Mononuclear cell (primary cell): ENCODE measurements at regions not wholly inside any gene's neighbourhood (a gene's known extent, or its start where the extent isn't known, plus 50 kb on each side); places are given as distances from the start of the nearest gene placed in this dataset.
"Not testable (repeated sequence)": the region's sequence is repeated elsewhere in the genome, so short reads cannot be mapped to it uniquely, and the experiment has no call there.

ENCODE experiments used
- H3K27me3 ChIP-seq: 2 replicates; pipeline ENCODE4 v1.6.0; 2011; ENCODE audit warnings: low read length, control low read depth; ENCODE audit not compliant: insufficient read depth
- H3K4me1 ChIP-seq: 2 replicates; pipeline ENCODE4 v1.5.1; 2011; ENCODE audit warnings: mild to moderate bottlenecking, low read length, control low read depth; ENCODE audit not compliant: insufficient read depth
- H3K4me3 ChIP-seq: 2 replicates; pipeline ENCODE4 v1.5.1; 2011; ENCODE audit warnings: mild to moderate bottlenecking, low read length, moderate library complexity
- H3K9me3 ChIP-seq: 2 replicates; pipeline ENCODE4 v1.5.1; 2011; ENCODE audit warnings: low read depth, mild to moderate bottlenecking, control low read depth, low read length

GRCh38 chr7:17427924-17428323 is 129.5 kb downstream of the AHR start:
- H3K9me3 ChIP-seq, result peaks cover 8% of the 10 kb centered on the region
- H3K4me3 ChIP-seq, result no peak overlapping the region
- no peaks in the 10 kb centered on the region for H3K4me1 ChIP-seq
- no peaks in the 10 kb centered on the region for H3K27me3 ChIP-seq

GRCh38 chr7:17429579-17429978 is 131.1 kb downstream of the AHR start:
- H3K4me3 ChIP-seq, result no peak overlapping the region
- H3K9me3 ChIP-seq, result peaks cover 8% of the 10 kb centered on the region

GRCh38 chr7:17432793-17433192 is 134.3 kb downstream of the AHR start:
- H3K4me3 ChIP-seq, result no peak overlapping the region

More at GRCh38 chr7:17429579-17429978, 131.1 kb downstream of the AHR start:
- Histone ChIP-seq H3K4me1 (no peaks in the 10 kb centered on the region), H3K27me3 (no peaks in the 10 kb centered on the region)

GRCh38 chr7:17434191-17434590 is 135.7 kb downstream of the AHR start:
- Histone ChIP-seq H3K4me1 (no peaks in the 10 kb centered on the region), H3K27me3 (no peaks in the 10 kb centered on the region), H3K9me3 (no peaks in the 10 kb centered on the region), H3K4me3 (no peak overlapping the region)

More at GRCh38 chr7:17432793-17433192, 134.3 kb downstream of the AHR start:
- Histone ChIP-seq H3K27me3 (no peaks in the 10 kb centered on the region), H3K4me1 (no peaks in the 10 kb centered on the region), H3K9me3 (peaks cover 6% of the 10 kb centered on the region)

GRCh38 chr7:17434841-17435692 is 136.6 kb downstream of the AHR start:
- no peak overlapping the region for H3K4me3 ChIP-seq
- H3K9me3 ChIP-seq, result no peaks in the 10 kb centered on the region
- H3K27me3 ChIP-seq, result no peaks in the 10 kb centered on the region
- H3K4me1 ChIP-seq, result no peaks in the 10 kb centered on the region

DNA sequence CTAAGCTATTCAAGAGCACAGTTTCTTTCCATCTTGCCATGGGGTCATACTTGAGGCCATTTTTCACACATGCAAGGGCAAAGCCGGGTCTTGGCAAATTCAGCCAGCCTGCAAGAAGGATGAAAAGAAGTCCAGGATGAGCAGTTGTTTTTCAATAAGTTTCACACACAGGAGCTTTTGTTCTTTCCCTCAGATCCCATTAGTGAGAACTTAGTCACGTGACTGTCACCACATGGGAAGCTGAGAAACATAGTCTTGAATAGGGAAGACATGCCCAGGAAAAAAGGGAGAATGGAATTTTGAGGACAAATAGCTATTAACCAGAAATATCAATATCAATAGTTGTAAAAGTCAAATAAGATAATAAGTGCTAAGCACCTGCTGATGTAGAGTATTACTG is 137.7 kb downstream of the AHR start:
- Histone ChIP-seq H3K9me3 (no peaks in the 10 kb centered on the region), H3K27me3 (no peaks in the 10 kb centered on the region)

GRCh38 chr7:17437586-17437985 is 139.1 kb downstream of the AHR start:
- H3K4me1 ChIP-seq, result no peaks in the 10 kb centered on the region
- H3K4me3 ChIP-seq, result no peak overlapping the region
- no peaks in the 10 kb centered on the region for H3K9me3 ChIP-seq

More for the DNA sequence above, 137.7 kb downstream of the AHR start:
- Histone ChIP-seq H3K4me1 (no peaks in the 10 kb centered on the region), H3K4me3 (no peak overlapping the region)

DNA sequence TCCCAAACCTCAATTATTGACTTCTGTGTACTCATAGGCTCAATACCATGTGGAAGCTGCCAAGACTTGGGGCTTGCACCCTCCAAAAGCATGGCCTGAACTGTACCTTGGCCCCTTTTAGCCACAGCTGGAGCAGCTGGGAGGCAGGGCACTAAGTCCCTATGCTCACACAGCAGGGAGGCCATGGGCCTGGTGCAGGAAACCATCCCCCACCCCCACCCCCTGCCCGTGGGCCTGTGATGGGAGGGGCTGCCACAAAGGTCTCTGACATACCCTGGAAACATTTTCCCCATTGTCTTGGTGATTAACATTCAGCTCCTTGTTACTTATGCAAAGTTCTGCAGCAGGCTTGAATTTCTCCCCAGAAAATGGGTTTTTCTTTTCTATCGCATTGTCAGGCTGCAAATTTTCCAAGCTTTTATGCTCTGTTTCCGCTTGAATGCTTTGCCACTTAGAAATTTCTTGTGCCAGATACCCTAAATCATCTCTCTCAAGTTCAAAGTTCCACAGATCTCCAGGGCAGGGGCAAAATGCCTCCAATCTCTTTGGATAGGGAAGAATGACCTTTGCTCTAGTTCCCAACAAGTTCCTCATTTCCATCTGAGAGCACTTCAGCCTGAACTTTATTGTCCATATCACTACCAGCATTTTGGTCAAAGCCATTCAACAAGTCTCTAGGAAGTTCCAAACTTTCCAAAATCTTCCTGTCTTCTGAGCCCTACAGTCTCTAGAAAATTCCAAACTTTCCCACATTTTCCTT is 141.8 kb downstream of the AHR start:
- not testable (repeated sequence) for H3K9me3 ChIP-seq, H3K4me1 ChIP-seq, H3K4me3 ChIP-seq, H3K27me3 ChIP-seq

More at GRCh38 chr7:17437586-17437985, 139.1 kb downstream of the AHR start:
- no peaks in the 10 kb centered on the region for H3K27me3 ChIP-seq

- Histone ChIP-seq H3K4me3 (no peak overlapping the region), H3K4me1 (no peaks in the 10 kb centered on the region), H3K27me3 (no peaks in the 10 kb centered on the region), H3K9me3 (no peaks in the 10 kb centered on the region)
Measured at GRCh38 chr7:17440831-17441230, 142.4 kb downstream of the AHR start.

- H3K4me1 ChIP-seq, result no peaks in the 10 kb centered on the region
- no peaks in the 10 kb centered on the region for H3K27me3 ChIP-seq
- H3K9me3 ChIP-seq, result no peaks in the 10 kb centered on the region
- no peak overlapping the region for H3K4me3 ChIP-seq
Measured at GRCh38 chr7:17441557-17441956, 143.1 kb downstream of the AHR start.

GRCh38 chr7:17444151-17444550 is 145.7 kb downstream of the AHR start:
- Histone ChIP-seq H3K4me1 (no peaks in the 10 kb centered on the region), H3K27me3 (no peaks in the 10 kb centered on the region), H3K4me3 (no peak overlapping the region), H3K9me3 (peaks cover 13% of the 10 kb centered on the region)

GRCh38 chr7:17444673-17445072 is 146.2 kb downstream of the AHR start:
- Histone ChIP-seq H3K9me3 (peaks cover 13% of the 10 kb centered on the region), H3K4me1 (no peaks in the 10 kb centered on the region), H3K27me3 (no peaks in the 10 kb centered on the region), H3K4me3 (no peak overlapping the region)

GRCh38 chr7:17446340-17446739 is 147.9 kb downstream of the AHR start:
- Histone ChIP-seq H3K4me1 (no peaks in the 10 kb centered on the region), H3K4me3 (no peak overlapping the region), H3K9me3 (peaks cover 13% of the 10 kb centered on the region), H3K27me3 (no peaks in the 10 kb centered on the region)

DNA sequence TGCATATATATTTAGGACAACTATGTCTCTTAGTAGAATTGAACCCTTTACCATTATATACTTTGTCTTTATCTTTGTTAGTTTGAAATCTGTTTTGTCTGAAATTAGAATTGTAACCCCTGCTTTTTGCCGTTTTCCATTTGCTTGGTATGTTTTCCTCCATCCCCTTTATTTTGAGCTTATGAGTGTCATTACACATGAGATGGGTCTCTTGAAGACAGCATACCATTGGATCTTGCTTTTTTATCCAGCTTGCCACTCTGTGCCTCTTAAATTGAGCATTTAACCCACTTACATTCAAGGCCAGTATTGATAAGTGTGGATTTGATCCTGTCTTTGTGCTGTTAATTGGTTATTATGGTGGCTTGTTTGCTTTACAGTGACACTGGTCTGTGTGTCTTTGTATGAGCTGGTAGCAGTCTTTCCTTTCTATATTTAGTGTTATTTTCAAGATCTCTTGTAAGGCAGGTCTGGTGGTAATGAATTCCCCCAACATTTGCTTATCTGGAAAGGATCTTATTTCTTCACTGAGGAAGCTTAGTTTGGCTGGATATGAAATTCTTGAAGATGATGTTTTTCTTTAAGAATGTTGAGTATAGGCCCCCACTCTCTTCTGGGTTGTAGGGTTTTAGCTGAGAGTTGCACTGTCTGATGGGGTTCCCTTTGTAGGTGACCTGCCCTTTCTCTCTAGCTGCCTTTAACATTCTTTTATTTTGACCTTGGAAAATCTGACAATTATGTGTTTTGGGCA is 149.5 kb downstream of the AHR start:
- Histone ChIP-seq H3K4me3 (no peak overlapping the region), H3K27me3 (no peaks in the 10 kb centered on the region), H3K9me3 (peaks cover 13% of the 10 kb centered on the region), H3K4me1 (no peaks in the 10 kb centered on the region)
